Liver (tissue), 3 donors: ENCODE measurements at regions not wholly inside any gene's neighbourhood (a gene's known extent, or its start where the extent isn't known, plus 50 kb on each side); places are given as distances from the start of the nearest gene placed in this dataset.

Experiments
- ATF3 ChIP-seq: IDR thresholded peaks from 2 replicates; pipeline ENCODE4 v1.6.1; 2016; ENCODE audit warnings: antibody characterized with exemption
- CTCF ChIP-seq: fragments of 150-350 bp; IDR thresholded peaks from 2 replicates; pipeline ENCODE4 v1.5.1; 2017; ENCODE audit warnings: improper control_type of control experiment, low read depth, low read length; ENCODE audit not compliant: missing input control
- JUND ChIP-seq, 2 donors: IDR thresholded peaks; 2 replicates each; pipeline ENCODE4 v1.6.1; 2016; ENCODE audit warnings: antibody characterized with exemption in 2 of 2
- MAX ChIP-seq: IDR thresholded peaks from 2 replicates; pipeline ENCODE4 v1.6.1; 2016; ENCODE audit warnings: antibody characterized with exemption
- NR2F2 ChIP-seq: IDR thresholded peaks from 2 replicates; pipeline ENCODE4 v1.6.1; 2016; ENCODE audit warnings: antibody characterized with exemption
- RAD21 ChIP-seq, 2 donors: IDR thresholded peaks; 2 replicates each; pipeline ENCODE4 v1.6.1; 2016; ENCODE audit warnings: antibody characterized with exemption in 2 of 2, mild to moderate bottlenecking in 2 of 2
- donor health status: healthy.
- donor health status: healthy.

- TF ChIP-seq ATF3: no peak
- no peak for TF ChIP-seq NR2F2
- no peak for TF ChIP-seq RAD21 (IDR thresholded peaks at IDR 0.05)
- no peak for TF ChIP-seq JUND (IDR thresholded peaks at IDR 0.05)
- TF ChIP-seq CTCF: no peak
- TF ChIP-seq MAX: no peak
Observed at GRCh38 chr10:84933402-84933801, 605.0 kb downstream of the CCSER2 start.
